BE2C (cell line): ENCODE measurements at regions not wholly inside any gene's neighbourhood (a gene's known extent, or its start where the extent isn't known, plus 50 kb on each side); places are given as distances from the start of the nearest gene placed in this dataset.
"Not testable (repeated sequence)": the region's sequence is repeated elsewhere in the genome, so short reads cannot be mapped to it uniquely, and the experiment has no call there.

Experiments
- DNase-seq: peaks from one replicate; pipeline ENCODE4 v3.0.0-alpha.2; 2020
- H3K27me3 ChIP-seq: fragments of 250-450 bp; sonication (Bioruptor Pico); 2 replicates; pipeline ENCODE4 v1.5.1; 2020; ENCODE audit warnings: mild to moderate bottlenecking
- H3K36me3 ChIP-seq: fragments of 250-450 bp; sonication (Bioruptor Pico); 2 replicates; pipeline ENCODE4 v1.5.1; 2020; ENCODE audit warnings: mild to moderate bottlenecking
- H3K4me1 ChIP-seq: fragments of 250-450 bp; sonication (Bioruptor Pico); 2 replicates; pipeline ENCODE4 v1.5.1; 2020
- H3K4me3 ChIP-seq: 2 replicates; pipeline ENCODE4 v1.5.1; 2011; ENCODE audit warnings: low read depth, low read length
- H3K9me3 ChIP-seq: fragments of 250-450 bp; sonication (Bioruptor Pico); 2 replicates; pipeline ENCODE4 v1.5.1; 2020
- TF ChIP-seq, protein P1 (sequence below): IDR thresholded peaks from 2 replicates; pipeline ENCODE4 v1.5.1; 2012; ENCODE audit warnings: mild to moderate bottlenecking, low read depth, low read length

DNA sequence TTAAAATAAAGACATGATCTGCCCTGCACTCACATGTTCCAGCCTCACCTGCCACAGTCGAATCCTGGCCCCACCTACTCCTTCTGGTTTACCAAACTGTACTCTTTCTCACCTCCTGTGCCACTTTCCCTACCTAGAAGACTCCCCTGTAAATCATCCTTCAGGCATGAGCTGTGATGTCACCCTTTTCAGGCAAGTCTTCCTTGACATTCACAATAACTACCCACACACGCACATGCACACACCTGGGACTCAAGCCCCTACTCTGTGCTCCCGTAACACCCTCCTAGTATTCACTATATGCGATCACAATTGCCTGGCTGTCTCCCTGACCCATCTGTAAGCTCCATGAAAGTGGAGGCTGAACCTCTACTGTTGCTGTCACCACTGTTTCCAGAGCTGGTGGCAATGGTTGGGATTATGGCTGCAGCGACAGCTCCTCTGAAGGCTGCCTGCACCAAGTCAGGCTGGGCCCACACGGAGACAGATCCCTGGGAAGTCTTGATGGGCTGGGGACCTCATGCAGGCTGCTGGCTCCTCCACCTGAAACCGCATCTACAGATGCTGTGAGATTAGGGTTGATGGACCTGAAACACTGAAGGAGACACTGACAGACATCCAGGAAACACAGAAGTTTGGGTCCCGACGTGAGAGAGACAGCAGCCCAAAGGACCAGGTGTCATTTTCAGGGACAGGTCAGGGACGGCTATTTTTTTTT, 611.1 kb downstream of the UQCRFS1 start:
- TF ChIP-seq, protein P1, sequence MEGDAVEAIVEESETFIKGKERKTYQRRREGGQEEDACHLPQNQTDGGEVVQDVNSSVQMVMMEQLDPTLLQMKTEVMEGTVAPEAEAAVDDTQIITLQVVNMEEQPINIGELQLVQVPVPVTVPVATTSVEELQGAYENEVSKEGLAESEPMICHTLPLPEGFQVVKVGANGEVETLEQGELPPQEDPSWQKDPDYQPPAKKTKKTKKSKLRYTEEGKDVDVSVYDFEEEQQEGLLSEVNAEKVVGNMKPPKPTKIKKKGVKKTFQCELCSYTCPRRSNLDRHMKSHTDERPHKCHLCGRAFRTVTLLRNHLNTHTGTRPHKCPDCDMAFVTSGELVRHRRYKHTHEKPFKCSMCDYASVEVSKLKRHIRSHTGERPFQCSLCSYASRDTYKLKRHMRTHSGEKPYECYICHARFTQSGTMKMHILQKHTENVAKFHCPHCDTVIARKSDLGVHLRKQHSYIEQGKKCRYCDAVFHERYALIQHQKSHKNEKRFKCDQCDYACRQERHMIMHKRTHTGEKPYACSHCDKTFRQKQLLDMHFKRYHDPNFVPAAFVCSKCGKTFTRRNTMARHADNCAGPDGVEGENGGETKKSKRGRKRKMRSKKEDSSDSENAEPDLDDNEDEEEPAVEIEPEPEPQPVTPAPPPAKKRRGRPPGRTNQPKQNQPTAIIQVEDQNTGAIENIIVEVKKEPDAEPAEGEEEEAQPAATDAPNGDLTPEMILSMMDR, result no peak
- no peak overlapping the region for H3K4me3 ChIP-seq
- no peak for DNase-seq
- H3K27me3 ChIP-seq, result no peaks in the 10 kb centered on the region
- no peaks in the 10 kb centered on the region for H3K4me1 ChIP-seq
- no peaks in the 10 kb centered on the region for H3K9me3 ChIP-seq
- no peaks in the 10 kb centered on the region for H3K36me3 ChIP-seq

DNA sequence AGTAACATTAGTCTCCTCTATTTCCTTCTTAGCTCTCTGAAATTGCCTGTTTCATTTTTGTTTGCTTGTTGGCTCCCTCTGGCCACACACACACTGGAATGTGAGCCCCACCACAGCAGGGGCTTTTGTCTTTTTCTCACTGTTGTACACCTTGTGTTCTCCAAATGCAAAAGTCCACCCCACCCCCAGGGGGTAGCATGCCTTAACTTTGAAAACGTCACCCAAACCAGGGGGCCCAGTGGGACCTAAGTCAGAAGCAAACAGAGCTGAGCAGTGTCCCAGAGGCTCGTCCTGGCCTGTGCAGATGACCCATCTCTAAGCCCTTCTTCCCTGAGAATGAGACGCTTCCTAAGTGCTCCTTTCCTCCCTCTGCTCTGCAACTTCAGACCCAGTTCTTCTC, 614.1 kb downstream of the UQCRFS1 start:
- H3K36me3 ChIP-seq, result no peaks in the 10 kb centered on the region
- no peak for DNase-seq
- H3K4me3 ChIP-seq, result no peak overlapping the region
- H3K9me3 ChIP-seq, result no peaks in the 10 kb centered on the region
- TF ChIP-seq, protein P1, result no peak
- H3K27me3 ChIP-seq, result no peaks in the 10 kb centered on the region
- H3K4me1 ChIP-seq, result no peaks in the 10 kb centered on the region

- H3K27me3 ChIP-seq, result no peaks in the 10 kb centered on the region
- no peaks in the 10 kb centered on the region for H3K4me1 ChIP-seq
- no peaks in the 10 kb centered on the region for H3K36me3 ChIP-seq
- no peak overlapping the region for H3K4me3 ChIP-seq
- TF ChIP-seq, protein P1, result no peak
- no peaks in the 10 kb centered on the region for H3K9me3 ChIP-seq
- DNase-seq, result no peak
These were observed 616.3 kb downstream of the UQCRFS1 start for GRCh38 chr19:28596561-28597071.

DNA sequence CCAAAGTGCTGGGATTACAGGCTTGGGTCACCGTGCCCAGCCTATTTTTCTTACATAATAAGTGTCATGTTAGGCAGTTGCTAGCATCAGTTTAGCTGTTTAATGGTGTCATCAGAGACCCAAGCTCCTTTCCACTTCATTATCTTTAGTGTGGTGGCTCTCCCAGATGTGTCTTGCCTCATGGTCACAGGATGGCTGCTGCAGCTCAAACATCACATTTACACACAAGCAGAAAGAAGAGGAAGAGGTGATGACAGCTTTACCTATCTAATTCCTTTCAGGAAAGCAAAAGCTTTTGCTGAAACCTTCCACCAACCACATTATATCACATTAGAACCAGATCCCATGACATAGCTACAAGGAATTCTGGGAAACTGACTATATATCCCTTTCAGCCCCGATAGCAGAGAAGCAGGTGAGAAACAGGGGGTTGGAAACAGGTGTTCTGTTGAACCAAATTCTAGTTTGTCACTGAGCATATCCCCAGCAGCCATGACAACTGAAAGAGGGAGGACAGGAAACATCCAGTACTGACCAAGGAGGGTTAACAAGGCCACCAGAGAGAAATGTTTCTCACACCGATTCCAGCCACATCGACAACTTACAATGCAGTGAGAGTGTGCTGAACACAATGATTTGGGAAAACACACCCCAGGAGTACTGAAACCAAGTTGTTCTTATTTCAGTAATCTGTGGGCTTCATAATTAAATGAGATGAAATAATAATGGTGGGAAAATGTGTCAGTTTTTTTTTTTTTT, 617.0 kb downstream of the UQCRFS1 start:
- no peak for DNase-seq
- Histone ChIP-seq H3K4me1 (no peaks in the 10 kb centered on the region), H3K27me3 (no peaks in the 10 kb centered on the region), H3K36me3 (no peaks in the 10 kb centered on the region), H3K4me3 (no peak overlapping the region), H3K9me3 (no peaks in the 10 kb centered on the region)
- TF ChIP-seq, protein P1, result no peak

- H3K9me3 ChIP-seq, result no peaks in the 10 kb centered on the region
These were observed 618.2 kb downstream of the UQCRFS1 start for GRCh38 chr19:28594737-28595136.

DNA sequence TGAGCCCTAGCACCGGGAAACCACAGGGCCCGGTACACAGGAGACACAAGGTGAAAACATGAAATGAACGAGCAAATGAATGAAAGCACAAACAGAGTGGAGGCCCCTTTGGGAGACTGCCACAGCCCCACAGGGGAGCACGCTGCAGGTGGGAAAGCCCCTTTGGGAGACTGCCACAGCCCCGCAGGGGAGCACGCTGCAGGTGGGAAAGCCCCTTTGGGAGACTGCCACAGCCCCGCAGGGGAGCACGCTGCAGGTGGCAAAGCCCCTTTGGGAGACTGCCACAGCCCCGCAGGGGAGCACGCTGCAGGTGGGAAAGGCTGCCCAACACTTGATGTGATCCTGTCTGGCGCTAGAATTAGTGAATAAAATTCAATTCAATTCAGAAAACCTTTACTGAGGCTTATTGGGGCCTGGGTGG, 623.0 kb downstream of the UQCRFS1 start:
- H3K36me3 ChIP-seq, H3K27me3 ChIP-seq, H3K9me3 ChIP-seq, H3K4me1 ChIP-seq, H3K4me3 ChIP-seq, DNase-seq: not testable (repeated sequence)

More at GRCh38 chr19:28594737-28595136, 618.2 kb downstream of the UQCRFS1 start:
- H3K27me3 ChIP-seq, result no peaks in the 10 kb centered on the region
- DNase-seq, result no peak
- no peaks in the 10 kb centered on the region for H3K4me1 ChIP-seq
- no peaks in the 10 kb centered on the region for H3K36me3 ChIP-seq
- TF ChIP-seq, protein P1, result no peak
- no peak overlapping the region for H3K4me3 ChIP-seq
